Retinal pigment epithelial cell (primary cell): ENCODE measurements at regions not wholly inside any gene's neighbourhood (a gene's known extent, or its start where the extent isn't known, plus 50 kb on each side); places are given as distances from the start of the nearest gene placed in this dataset.

Experiments used
- DNase-seq: peaks from one replicate; pipeline ENCODE4 v3.0.0-alpha.2; 2010; ENCODE audit warnings: low read depth
- H3K4me3 ChIP-seq: 2 replicates; pipeline ENCODE4 v1.5.1; 2011; ENCODE audit warnings: mild to moderate bottlenecking, low read length, control low read depth, moderate library complexity
- TF ChIP-seq, protein P1 (sequence below): conservative IDR thresholded peaks from 2 replicates; pipeline ENCODE4 v1.5.1; 2011; ENCODE audit warnings: low read depth, low read length, control low read depth, inconsistent platforms

DNA sequence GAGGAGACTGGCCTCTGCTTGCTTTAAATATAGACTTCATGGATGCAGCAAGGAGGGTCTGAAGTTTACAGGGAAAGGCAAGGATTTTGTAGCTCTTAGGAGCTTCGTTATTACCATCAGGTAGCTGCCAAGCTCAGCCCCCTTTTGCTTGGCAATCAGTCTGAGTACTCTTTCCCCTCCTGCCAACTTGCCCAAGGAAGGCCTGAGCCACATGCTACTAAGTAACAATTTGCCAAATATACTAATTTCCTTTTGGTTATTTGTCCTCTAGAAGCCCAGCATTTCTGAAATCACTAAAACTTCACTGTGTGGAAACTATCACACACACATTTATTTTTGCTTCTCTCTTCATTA lies 85.5 kb upstream of the ITPRID2 start:
- H3K4me3 ChIP-seq, result no peak overlapping the region
- TF ChIP-seq, protein P1, sequence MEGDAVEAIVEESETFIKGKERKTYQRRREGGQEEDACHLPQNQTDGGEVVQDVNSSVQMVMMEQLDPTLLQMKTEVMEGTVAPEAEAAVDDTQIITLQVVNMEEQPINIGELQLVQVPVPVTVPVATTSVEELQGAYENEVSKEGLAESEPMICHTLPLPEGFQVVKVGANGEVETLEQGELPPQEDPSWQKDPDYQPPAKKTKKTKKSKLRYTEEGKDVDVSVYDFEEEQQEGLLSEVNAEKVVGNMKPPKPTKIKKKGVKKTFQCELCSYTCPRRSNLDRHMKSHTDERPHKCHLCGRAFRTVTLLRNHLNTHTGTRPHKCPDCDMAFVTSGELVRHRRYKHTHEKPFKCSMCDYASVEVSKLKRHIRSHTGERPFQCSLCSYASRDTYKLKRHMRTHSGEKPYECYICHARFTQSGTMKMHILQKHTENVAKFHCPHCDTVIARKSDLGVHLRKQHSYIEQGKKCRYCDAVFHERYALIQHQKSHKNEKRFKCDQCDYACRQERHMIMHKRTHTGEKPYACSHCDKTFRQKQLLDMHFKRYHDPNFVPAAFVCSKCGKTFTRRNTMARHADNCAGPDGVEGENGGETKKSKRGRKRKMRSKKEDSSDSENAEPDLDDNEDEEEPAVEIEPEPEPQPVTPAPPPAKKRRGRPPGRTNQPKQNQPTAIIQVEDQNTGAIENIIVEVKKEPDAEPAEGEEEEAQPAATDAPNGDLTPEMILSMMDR, result no peak
- DNase-seq, result no peak

DNA sequence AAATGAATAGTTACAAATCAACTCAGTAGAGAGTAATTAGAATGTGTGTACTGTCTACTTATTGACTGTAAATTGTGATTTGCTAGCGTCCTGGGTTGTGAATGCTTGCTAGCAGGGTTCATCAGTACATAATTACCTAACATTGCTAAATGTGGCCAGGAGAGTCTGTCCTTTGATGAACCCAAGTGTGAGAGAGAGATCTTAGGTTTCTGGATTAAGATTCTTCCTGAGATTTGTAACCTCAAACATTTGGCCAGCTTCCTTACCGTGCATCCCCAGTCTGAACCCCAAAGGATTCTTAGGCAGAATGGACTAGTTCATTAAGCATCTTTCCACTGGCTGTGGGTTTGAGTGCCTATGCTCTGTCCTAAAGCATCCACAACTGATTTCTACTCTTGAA lies 84.0 kb upstream of the ITPRID2 start:
- peak; percentile 68 for DNase-seq
- TF ChIP-seq, protein P1, result no peak
- no peak overlapping the region for H3K4me3 ChIP-seq

DNA sequence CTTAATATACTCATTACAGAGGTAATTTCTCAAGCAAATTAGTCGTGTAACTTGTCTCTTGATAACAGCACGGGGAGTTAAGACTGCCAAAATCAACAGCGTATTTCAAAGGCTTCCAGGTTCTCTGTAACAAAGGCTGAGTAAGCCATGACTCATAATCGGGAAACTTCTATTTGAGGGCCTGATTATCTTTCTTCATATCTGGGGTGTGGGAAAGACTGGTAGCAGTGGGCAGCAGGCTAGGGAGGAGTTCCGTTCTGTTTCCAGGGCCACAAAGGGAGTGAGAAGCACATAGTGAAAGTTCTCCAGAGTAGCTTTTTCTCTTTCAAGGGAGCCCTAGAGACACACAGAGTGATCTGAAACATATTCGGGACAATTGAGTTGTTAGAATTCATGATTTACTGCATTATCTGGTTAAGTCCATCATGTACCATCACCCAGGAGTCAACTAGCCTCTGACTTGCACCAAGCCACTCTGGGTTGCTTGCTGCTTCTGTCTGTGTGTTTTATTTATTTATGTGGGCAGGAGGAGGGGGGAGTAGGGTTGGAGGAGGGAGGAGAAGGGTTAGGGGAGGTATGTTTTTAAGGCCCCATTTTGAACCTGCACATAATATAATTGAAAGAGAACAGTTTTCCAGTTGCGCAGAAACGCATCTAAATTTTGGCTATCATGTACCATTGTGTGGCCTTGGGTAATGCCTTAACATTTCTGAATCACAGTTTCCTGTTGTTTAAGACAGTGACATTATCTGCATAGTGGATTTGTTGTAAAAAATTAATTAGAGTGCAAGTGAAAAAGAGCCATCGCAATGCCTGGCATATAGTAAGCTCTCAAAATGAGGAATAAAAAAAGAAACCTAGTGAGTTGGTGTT lies 80.5 kb upstream of the ITPRID2 start:
- DNase-seq, result peak; percentile 93
- TF ChIP-seq, protein P1, result no peak
- H3K4me3 ChIP-seq, result no peak overlapping the region

- TF ChIP-seq, protein P1, result no peak
- no peak for DNase-seq
- no peak overlapping the region for H3K4me3 ChIP-seq
Observed at GRCh38 chr2:181812106-181812743, 79.3 kb upstream of the ITPRID2 start.

GRCh38 chr2:181814057-181814491 lies 77.5 kb upstream of the ITPRID2 start:
- H3K4me3 ChIP-seq, result no peak overlapping the region
- DNase-seq, result no peak
- TF ChIP-seq, protein P1, result no peak

GRCh38 chr2:181817509-181817908 lies 74.0 kb upstream of the ITPRID2 start:
- TF ChIP-seq, protein P1, result no peak
- DNase-seq, result no peak
- H3K4me3 ChIP-seq, result no peak overlapping the region
